ENCODE measurements at regions not wholly inside any gene's neighbourhood (a gene's known extent, or its start where the extent isn't known, plus 50 kb on each side); places are given as distances from the start of the nearest gene placed in this dataset.

GRCh38 chr10:111873041-111873440, 310.5 kb downstream of the GPAM start:
- TF ChIP-seq, protein P1, sequence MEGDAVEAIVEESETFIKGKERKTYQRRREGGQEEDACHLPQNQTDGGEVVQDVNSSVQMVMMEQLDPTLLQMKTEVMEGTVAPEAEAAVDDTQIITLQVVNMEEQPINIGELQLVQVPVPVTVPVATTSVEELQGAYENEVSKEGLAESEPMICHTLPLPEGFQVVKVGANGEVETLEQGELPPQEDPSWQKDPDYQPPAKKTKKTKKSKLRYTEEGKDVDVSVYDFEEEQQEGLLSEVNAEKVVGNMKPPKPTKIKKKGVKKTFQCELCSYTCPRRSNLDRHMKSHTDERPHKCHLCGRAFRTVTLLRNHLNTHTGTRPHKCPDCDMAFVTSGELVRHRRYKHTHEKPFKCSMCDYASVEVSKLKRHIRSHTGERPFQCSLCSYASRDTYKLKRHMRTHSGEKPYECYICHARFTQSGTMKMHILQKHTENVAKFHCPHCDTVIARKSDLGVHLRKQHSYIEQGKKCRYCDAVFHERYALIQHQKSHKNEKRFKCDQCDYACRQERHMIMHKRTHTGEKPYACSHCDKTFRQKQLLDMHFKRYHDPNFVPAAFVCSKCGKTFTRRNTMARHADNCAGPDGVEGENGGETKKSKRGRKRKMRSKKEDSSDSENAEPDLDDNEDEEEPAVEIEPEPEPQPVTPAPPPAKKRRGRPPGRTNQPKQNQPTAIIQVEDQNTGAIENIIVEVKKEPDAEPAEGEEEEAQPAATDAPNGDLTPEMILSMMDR (IDR thresholded peaks at IDR 0.05) = no peak
- no peak for TF ChIP-seq POLR2A (IDR thresholded peaks at IDR 0.05)
